Central memory CD8-positive, alpha-beta T cell (primary cell): ENCODE measurements at regions not wholly inside any gene's neighbourhood (a gene's known extent, or its start where the extent isn't known, plus 50 kb on each side); places are given as distances from the start of the nearest gene placed in this dataset.

Experiments used
- ATAC-seq: fragments of 150-1000 bp; cut with Tn5 transposase; replicated peaks from 2 replicates; pipeline ENCODE4 v1.10.0; 2022; ENCODE audit warnings: mild to moderate bottlenecking, moderate FRiP score, moderate number of reproducible peaks; ENCODE audit not compliant: poor library complexity, severe bottlenecking; ENCODE audit errors: extremely low read depth
- DNase-seq, 2 donors: peaks; one replicate each; pipeline ENCODE4 v3.0.0; 2021; ENCODE audit warnings: low spot score in 2 of 2
- H3K27ac Mint-ChIP-seq: one replicate; pipeline ENCODE4 v1.8.0; 2022; ENCODE audit warnings: low read depth, mild to moderate bottlenecking, moderate library complexity, mixed read lengths
- H3K27me3 Mint-ChIP-seq: one replicate; pipeline ENCODE4 v1.8.0; 2022; ENCODE audit warnings: mixed read lengths
- H3K36me3 Mint-ChIP-seq: one replicate; pipeline ENCODE4 v1.8.0; 2022; ENCODE audit warnings: mild to moderate bottlenecking, moderate library complexity, mixed read lengths; ENCODE audit not compliant: insufficient read depth
- H3K4me1 Mint-ChIP-seq: one replicate; pipeline ENCODE4 v1.8.0; 2022; ENCODE audit warnings: mixed read lengths
- H3K4me3 Mint-ChIP-seq: one replicate; pipeline ENCODE4 v1.8.0; 2022; ENCODE audit warnings: mild to moderate bottlenecking, moderate library complexity, mixed read lengths
- H3K9me3 Mint-ChIP-seq: one replicate; pipeline ENCODE4 v1.8.0; 2022; ENCODE audit warnings: mixed read lengths

DNA sequence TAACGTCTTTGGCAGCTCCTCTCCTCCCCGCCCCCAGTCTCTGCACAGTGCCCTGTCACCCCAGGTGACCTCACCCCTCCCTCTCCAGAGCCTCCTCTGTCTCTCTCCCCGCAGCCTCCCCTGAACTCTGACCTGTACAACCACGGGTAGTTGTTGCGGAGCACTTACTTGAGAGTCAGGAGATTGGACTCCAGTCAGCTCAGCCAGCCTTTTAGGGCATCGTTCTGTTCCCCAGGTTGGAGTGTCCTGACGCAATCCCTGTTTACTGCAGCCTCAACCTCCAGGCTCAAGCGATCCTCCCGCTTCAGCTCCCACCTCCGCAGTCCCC lies 177.7 kb downstream of the UACA start:
- Mint-ChIP-seq H3K27me3 (peaks cover 49% of the 10 kb centered on the region), H3K9me3 (no peaks in the 10 kb centered on the region), H3K4me3 (peak overlapping the region; percentile 51), H3K4me1 (peaks cover 22% of the 10 kb centered on the region), H3K36me3 (no peaks in the 10 kb centered on the region), H3K27ac (no peak overlapping the region)
- no peak for ATAC-seq
- DNase-seq, result no peak

GRCh38 chr15:70584838-70585706 lies 178.3 kb downstream of the UACA start:
- H3K9me3 Mint-ChIP-seq, result no peaks in the 10 kb centered on the region
- DNase-seq (no peak), ATAC-seq (no peak)
- H3K4me1 Mint-ChIP-seq, result peaks cover 22% of the 10 kb centered on the region
- peak overlapping the region; percentile 51 for H3K4me3 Mint-ChIP-seq
- H3K27ac Mint-ChIP-seq, result no peak overlapping the region
- H3K27me3 Mint-ChIP-seq, result peaks cover 49% of the 10 kb centered on the region
- H3K36me3 Mint-ChIP-seq, result no peaks in the 10 kb centered on the region

DNA sequence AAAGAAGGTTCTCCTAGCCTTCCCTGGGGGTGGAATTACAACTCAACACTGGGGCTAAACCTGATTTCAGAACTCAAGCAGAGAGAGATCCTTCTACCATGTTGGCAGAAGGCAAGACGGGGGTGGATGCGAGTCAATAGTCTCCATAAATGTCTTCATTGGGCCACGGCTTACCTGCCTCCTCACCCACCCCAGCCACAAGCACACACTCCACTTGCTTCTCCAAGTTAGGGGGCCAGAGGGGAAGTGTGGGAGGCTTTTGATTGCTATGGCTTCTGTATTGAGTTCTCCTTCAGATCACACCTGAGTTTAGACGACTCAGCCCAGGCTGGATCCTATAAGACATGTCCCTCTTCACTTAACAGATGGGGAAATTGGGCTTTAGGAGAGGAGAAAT lies 178.9 kb downstream of the UACA start:
- no peak overlapping the region for H3K27ac Mint-ChIP-seq
- H3K36me3 Mint-ChIP-seq, result no peaks in the 10 kb centered on the region
- H3K9me3 Mint-ChIP-seq, result no peaks in the 10 kb centered on the region
- H3K4me1 Mint-ChIP-seq, result peaks cover 21% of the 10 kb centered on the region
- H3K27me3 Mint-ChIP-seq, result peaks cover 46% of the 10 kb centered on the region
- H3K4me3 Mint-ChIP-seq, result no peak overlapping the region
- no peak for DNase-seq
- no peak for ATAC-seq

- no peaks in the 10 kb centered on the region for H3K9me3 Mint-ChIP-seq
- no peaks in the 10 kb centered on the region for H3K36me3 Mint-ChIP-seq
- peaks cover 32% of the 10 kb centered on the region for H3K27me3 Mint-ChIP-seq
Measured at GRCh38 chr15:70583006-70583405, 180.4 kb downstream of the UACA start.

GRCh38 chr15:70582143-70582945 lies 181.0 kb downstream of the UACA start:
- Mint-ChIP-seq H3K36me3 (no peaks in the 10 kb centered on the region), H3K9me3 (no peaks in the 10 kb centered on the region), H3K4me1 (peaks cover 8% of the 10 kb centered on the region), H3K27ac (no peak overlapping the region), H3K27me3 (peaks cover 25% of the 10 kb centered on the region), H3K4me3 (no peak overlapping the region)
- ATAC-seq (no peak), DNase-seq (no peak)

More at GRCh38 chr15:70583006-70583405, 180.4 kb downstream of the UACA start:
- Mint-ChIP-seq H3K27ac (no peak overlapping the region), H3K4me3 (no peak overlapping the region), H3K4me1 (peaks cover 12% of the 10 kb centered on the region)
- DNase-seq (no peak), ATAC-seq (no peak)

DNA sequence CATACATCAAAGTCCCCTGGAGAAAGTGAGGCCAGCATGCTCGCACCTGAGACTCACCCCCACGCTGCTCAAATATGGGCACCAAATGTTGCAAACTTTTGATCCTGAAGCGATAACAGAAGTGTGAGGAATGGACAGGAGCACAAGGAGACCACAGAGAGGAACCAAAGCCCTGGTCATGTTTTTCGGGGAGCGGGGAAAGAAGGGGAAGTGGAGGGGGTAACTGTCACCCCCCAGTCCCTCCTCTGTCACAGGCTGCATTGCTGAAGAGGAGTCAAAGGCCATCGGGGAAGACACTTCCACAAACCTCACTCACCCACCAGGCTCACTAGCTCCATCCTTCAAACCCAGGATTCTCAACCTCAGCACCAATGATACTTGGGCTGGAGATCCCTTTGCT lies 182.4 kb downstream of the UACA start:
- H3K9me3 Mint-ChIP-seq, result no peaks in the 10 kb centered on the region

DNA sequence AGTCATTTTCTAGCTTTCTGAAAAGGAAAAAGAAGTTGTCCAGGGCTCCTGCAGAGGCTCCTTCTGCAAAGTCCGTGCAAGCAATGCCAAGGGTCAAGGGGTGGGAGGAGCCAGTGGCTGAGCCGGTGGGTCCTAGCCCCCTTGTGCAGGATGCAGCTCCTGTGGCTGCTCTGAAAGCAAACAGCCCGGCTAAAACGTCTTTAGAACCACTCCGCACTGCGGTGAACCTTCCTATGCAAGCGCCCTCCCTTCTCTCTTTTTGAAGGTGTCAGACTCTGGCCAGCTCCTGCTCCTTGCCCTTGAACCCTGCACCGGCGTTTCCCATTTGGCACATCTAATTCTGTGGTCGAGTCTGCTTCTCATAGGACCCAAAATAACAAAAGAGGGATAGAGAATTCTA lies 183.1 kb downstream of the UACA start:
- H3K4me1 Mint-ChIP-seq, result no peaks in the 10 kb centered on the region

More for the DNA sequence above, 182.4 kb downstream of the UACA start:
- no peak overlapping the region for H3K4me3 Mint-ChIP-seq
- no peak overlapping the region for H3K27ac Mint-ChIP-seq
- peaks cover 5% of the 10 kb centered on the region for H3K4me1 Mint-ChIP-seq
- peaks cover 17% of the 10 kb centered on the region for H3K27me3 Mint-ChIP-seq
- H3K36me3 Mint-ChIP-seq, result no peaks in the 10 kb centered on the region
- no peak for ATAC-seq
- no peak for DNase-seq

GRCh38 chr15:70579766-70580165 lies 183.6 kb downstream of the UACA start:
- DNase-seq (no peak), ATAC-seq (no peak)
- Mint-ChIP-seq H3K4me3 (no peak overlapping the region), H3K9me3 (no peaks in the 10 kb centered on the region), H3K4me1 (no peaks in the 10 kb centered on the region), H3K36me3 (no peaks in the 10 kb centered on the region), H3K27ac (peak overlapping the region; percentile 6), H3K27me3 (peaks cover 10% of the 10 kb centered on the region)

More for the DNA sequence above, 183.1 kb downstream of the UACA start:
- peaks cover 11% of the 10 kb centered on the region for H3K27me3 Mint-ChIP-seq
- ATAC-seq (no peak), DNase-seq (no peak)
- H3K4me3 Mint-ChIP-seq, result no peak overlapping the region
- no peak overlapping the region for H3K27ac Mint-ChIP-seq
- no peaks in the 10 kb centered on the region for H3K9me3 Mint-ChIP-seq
- H3K36me3 Mint-ChIP-seq, result no peaks in the 10 kb centered on the region

- no peaks in the 10 kb centered on the region for H3K36me3 Mint-ChIP-seq
- H3K27ac Mint-ChIP-seq, result no peak overlapping the region
- DNase-seq (no peak), ATAC-seq (no peak)
- H3K4me1 Mint-ChIP-seq, result no peaks in the 10 kb centered on the region
- H3K27me3 Mint-ChIP-seq, result peaks cover 9% of the 10 kb centered on the region
- H3K4me3 Mint-ChIP-seq, result no peak overlapping the region
- no peaks in the 10 kb centered on the region for H3K9me3 Mint-ChIP-seq
Measured at GRCh38 chr15:70578196-70578595, 185.2 kb downstream of the UACA start.

DNA sequence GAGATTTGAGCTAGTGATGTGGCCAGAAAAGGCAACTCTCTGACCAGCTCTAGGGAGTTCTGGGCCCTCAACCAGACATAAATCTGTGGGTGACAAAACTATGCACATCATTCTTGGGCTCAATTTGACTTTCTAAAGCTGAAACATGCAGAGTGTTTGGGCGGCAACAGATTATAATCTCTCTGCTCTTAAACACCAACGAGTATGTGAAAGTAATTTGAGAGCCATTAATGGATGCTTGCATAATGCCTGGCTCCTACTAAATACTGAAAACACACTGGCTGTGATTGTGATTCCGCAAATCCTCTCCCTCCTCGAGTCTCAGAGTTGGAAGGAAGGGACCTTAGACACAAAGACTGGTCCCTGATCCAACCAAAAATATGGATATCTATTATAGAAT lies 186.7 kb downstream of the UACA start:
- ATAC-seq, result no peak
- no peak overlapping the region for H3K4me3 Mint-ChIP-seq
- no peak overlapping the region for H3K27ac Mint-ChIP-seq

DNA sequence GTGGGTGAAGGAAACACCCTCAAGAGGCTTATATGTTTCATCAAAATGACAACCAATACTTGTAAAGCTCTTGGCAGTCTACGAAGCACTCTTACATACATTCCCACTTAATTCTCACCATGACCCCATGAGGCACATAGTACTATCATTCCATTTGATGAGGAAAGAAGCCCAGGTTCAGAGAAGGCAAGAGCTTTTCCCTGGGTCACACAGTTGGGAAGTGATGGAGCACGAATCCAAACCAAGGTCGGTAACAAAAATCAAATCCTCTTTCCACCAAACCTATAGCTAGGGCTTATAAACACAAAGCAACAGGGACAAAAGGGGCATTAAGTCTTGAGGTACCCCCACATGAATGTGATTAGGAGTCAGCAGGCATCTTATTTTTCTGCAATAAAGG lies 187.1 kb downstream of the UACA start:
- Mint-ChIP-seq H3K36me3 (no peaks in the 10 kb centered on the region), H3K9me3 (no peaks in the 10 kb centered on the region), H3K4me3 (no peak overlapping the region), H3K27ac (no peak overlapping the region), H3K4me1 (no peaks in the 10 kb centered on the region), H3K27me3 (peaks cover 9% of the 10 kb centered on the region)
- ATAC-seq (no peak), DNase-seq (no peak)

More for the DNA sequence above, 186.7 kb downstream of the UACA start:
- H3K27me3 Mint-ChIP-seq, result peaks cover 9% of the 10 kb centered on the region
- no peak for DNase-seq
- H3K36me3 Mint-ChIP-seq, result no peaks in the 10 kb centered on the region
- no peaks in the 10 kb centered on the region for H3K9me3 Mint-ChIP-seq
- no peaks in the 10 kb centered on the region for H3K4me1 Mint-ChIP-seq

GRCh38 chr15:70575231-70576226 lies 187.8 kb downstream of the UACA start:
- Mint-ChIP-seq H3K27ac (no peak overlapping the region), H3K9me3 (no peaks in the 10 kb centered on the region), H3K4me1 (no peaks in the 10 kb centered on the region), H3K4me3 (no peak overlapping the region), H3K27me3 (peaks cover 9% of the 10 kb centered on the region), H3K36me3 (no peaks in the 10 kb centered on the region)
- ATAC-seq, result no peak
- no peak for DNase-seq
